GM21786 (cell line): ENCODE measurements at regions not wholly inside any gene's neighbourhood (a gene's known extent, or its start where the extent isn't known, plus 50 kb on each side); places are given as distances from the start of the nearest gene placed in this dataset.

ENCODE experiments used
- ATAC-seq: cut with Tn5 transposase; IDR thresholded peaks from one replicate; pipeline ENCODE4 v1.9.1; 2021; ENCODE audit not compliant: unreplicated experiment

DNA sequence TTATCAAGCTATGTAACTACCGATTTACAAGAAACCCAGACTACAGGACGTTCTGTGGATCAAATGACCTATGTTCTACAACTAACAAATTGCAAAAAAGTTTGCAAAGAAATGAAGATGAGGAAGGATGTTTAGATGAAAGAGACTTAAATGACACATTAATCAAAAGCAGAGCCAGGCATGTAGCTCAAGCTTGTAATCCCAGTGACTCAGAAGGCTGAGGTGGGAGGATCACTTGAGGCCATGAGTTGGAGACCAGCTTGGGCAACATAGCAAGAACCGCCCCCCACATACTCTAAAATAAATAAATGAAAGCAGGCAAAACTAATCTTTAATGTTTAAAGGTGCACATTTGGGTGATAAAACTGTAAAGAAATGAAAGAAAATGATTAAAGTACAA lies 331.9 kb downstream of the BTG1 start:
- no peak for ATAC-seq

GRCh38 chr12:91811481-91812287 lies 334.0 kb downstream of the BTG1 start:
- peak; percentile 88 for ATAC-seq

- ATAC-seq, result no peak
Measured at GRCh38 chr12:91810531-91811451, 334.9 kb downstream of the BTG1 start.

GRCh38 chr12:91810077-91810476 lies 335.6 kb downstream of the BTG1 start:
- ATAC-seq, result no peak

DNA sequence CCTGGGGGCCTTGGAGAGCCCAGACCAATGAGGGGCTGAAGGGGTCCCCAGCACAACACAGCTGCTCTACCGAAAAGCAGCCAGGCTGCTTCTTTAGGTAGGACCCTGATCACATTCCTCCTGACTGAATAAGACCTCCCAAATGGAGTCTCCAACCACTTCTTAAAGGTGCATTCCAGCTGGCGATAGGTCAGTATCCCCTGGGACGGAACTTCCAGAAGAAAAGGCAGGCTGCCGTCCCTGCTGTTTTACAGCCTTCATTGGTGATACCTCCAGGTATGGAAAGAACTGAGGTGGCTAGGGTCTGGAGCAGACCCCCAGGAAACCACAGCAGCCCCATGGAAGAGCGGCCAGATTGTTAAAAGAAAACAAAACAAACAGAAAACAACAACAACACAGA lies 340.6 kb downstream of the BTG1 start:
- no peak for ATAC-seq

DNA sequence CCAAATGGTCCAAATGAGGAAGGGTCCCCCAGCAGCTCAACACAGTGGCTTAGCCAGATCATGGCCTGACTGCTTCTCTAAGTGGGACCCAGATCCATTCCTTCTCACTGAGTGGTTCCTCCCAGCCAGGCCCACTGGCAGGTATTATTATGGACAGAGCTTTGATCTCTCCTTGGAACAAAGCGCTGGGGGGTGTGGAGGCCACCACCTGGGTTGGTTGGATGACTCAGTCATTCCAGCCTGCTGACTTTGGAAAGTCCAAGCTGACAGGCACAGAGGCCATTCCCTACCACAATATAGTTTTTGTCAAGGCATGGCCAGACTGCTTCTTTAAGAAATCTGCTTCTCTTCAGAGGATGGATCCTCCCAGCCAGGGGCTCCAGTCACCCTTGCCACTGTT lies 341.1 kb downstream of the BTG1 start:
- no peak for ATAC-seq

GRCh38 chr12:91801048-91801447 lies 344.6 kb downstream of the BTG1 start:
- ATAC-seq, result no peak

DNA sequence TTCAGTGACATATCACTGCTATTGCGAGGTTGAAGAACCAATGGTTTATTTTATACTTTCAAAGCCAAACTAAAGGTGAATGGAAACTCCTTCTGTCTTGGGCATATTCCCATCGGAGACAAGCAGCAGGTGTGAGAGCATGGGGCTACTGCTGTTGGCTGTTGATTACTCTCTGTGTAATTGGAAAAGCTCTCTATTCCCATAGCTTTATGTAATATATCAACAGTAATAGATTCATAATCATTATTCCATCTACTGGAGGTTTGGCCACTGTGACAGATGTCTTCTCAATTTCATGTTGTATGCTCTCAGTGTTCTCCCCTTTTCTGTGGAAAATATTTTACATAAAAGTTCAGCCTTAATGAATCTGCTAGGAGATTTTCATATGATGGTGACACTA lies 352.0 kb downstream of the BTG1 start:
- ATAC-seq, result no peak

- ATAC-seq, result no peak
Measured at GRCh38 chr12:91792597-91792996, 353.0 kb downstream of the BTG1 start.

DNA sequence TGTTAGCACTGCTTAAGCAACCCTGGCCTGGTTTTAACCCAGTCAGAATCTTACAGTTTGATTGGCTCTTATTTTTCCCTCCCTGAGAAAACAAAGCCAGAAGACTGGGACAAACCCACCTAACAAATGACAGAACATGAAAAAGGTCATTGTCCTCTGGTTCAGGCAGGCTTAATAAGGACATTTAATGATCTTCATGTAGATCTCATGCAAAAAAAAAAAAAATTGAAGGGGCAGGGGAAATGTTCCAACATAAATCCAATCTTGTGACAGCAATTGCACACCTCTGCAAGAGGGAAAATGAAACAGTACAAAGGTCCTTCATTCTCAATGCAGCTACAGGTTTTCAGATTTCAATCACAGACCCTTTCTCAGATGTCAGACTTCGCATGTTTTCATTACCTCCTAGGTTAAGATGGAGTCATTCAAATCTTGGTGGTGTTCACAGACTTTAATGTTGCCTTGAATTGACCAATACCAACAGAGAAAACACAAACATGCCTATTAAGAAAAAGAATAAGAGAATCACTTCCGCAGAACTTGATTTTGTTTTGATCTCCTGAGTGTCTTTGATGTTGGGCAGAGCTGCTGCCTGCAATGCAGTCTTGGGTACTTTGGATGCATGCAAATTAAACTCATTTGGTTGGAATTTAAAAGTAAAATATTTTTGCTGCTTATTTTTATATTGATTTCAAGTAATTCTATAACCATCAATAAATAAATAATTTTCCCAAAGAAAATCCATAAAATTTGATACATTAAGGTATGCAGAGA lies 359.0 kb downstream of the BTG1 start:
- ATAC-seq, result no peak

GRCh38 chr12:91785655-91786498 lies 359.8 kb downstream of the BTG1 start:
- no peak for ATAC-seq

GRCh38 chr12:91781114-91781513 lies 364.5 kb downstream of the BTG1 start:
- no peak for ATAC-seq

DNA sequence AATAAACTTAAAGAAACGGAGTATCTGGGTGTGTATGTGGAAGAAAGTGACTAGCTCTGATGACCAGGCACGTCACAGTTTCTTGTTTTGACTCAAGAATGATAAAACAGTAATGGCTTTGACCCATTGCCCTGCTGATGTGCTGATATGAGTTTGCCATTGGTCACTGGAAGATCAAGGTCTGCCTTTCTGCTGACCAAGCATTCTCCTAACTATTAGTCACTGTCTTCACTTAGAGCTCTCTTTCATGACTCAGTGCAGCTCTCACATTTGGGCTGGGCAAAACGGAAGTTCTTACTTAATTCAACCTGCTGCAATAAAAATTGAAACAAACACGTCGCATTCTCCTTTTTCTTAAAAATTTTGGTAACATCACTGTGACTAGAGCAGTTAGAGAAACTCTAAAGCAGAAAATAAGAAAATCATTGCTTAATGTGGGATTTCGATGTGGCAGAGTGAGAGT lies 366.7 kb downstream of the BTG1 start:
- peak; percentile 97 for ATAC-seq

DNA sequence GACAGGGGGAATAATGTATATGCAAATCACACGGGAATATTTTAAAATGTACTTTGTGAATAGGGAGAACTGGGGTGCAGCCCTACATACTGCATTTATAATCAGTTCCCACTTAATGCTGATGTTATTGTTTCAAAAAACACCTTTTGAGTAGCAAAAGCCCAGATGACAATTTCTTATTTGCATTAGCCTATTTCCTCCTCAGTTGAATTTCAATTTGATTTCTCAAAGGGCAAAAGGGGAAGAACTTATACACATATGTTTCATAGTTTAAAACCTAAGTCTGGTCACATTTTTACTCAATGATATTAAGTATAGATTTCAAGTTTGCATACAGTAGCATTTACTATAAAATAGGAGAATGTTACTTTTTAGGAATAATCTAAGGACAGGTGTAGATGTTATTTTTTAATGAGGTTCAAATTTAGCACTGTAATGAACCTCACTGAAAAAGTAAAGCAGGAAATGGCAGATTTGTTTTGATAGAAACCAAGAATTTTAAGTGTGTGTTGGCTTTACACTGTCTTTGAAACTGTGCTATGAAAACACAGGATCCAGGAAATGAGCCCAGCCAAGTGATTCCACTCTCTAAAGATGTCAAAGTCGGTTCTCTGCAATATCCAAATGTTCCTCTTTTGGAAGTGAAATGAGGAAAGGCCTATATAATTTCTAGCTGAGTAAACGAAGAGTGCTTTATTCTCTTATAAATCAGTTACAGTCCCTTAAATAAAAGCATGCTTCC lies 367.4 kb downstream of the BTG1 start:
- peak; percentile 51 for ATAC-seq

DNA sequence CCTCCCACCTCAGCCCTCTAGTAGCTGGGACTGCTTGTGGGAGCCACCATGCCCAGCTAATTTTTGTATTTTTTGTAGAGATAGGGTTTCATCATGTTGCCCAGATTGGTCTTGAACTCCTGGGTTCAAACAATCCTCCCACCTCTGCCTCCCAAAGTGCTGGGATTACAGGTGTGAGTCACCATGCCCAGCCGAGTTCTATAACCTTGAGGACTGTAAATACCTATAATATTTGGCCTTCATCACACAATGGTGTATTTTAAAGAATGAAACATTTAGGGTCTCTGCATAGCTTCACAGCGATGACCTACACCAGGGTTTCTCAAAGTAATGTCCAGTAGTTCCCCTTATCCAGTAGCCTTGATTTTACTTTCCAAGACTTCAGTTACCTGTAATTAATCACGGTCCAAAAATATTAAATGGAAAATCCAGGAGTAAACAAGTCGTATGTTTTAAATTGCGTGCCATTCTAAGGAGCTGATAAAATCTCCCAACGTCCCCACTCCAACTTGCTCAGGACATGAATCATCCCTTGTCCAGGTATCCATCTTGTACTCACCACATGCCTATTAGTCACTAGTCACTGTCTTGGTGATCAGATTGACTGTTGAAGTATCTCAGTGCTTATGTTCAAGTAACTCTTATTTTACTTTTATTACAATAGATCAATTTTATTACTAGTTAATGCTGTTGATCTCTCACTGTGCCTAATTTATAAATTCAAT lies 368.2 kb downstream of the BTG1 start:
- ATAC-seq, result no peak

DNA sequence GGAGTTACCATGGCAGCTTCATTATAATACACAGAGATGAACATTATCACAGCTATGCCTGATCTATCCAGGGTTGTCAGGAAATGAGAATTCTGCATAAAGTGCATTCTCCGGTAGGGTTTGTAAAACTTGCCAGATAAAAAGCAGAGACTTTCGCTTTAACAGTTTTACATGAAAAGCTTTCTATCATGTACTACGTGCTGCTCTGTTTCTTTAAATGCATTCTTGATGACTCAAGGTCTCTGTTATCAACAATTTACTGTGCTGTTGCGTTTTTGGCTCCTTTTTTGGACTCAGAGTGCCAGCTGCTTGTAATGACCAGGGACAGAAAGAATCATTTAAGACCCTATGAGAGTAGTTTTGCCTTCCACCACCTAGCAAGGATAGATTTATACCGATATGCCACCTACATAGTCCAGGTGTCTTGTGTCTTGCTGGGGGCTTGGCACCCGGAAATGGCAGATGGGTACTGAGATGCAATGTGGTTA lies 371.2 kb downstream of the BTG1 start:
- ATAC-seq, result no peak

GRCh38 chr12:91773749-91774429 lies 371.8 kb downstream of the BTG1 start:
- no peak for ATAC-seq

GRCh38 chr12:91772411-91772810 lies 373.2 kb downstream of the BTG1 start:
- ATAC-seq, result no peak
